PFSK-1 (cell line): ENCODE measurements at regions not wholly inside any gene's neighbourhood (a gene's known extent, or its start where the extent isn't known, plus 50 kb on each side); places are given as distances from the start of the nearest gene placed in this dataset.

Source experiments
- FOXP2 ChIP-seq: optimal IDR thresholded peaks from 2 replicates; pipeline ENCODE3; 2011; ENCODE audit warnings: borderline replicate concordance, control low read depth, inconsistent platforms; ENCODE audit not compliant: insufficient read depth; ENCODE audit errors: extremely low read length, extremely low read depth
- POLR2AphosphoS5 ChIP-seq: IDR thresholded peaks from 2 replicates; pipeline ENCODE4 v1.6.1; 2012; ENCODE audit warnings: low read depth, mild to moderate bottlenecking, control low read depth, low read length, moderate library complexity
- REST ChIP-seq, 2 experiments: IDR thresholded peaks; 2 replicates each; pipeline versions ENCODE4 v1.6.1 to v1.8.0; 2011 to 2012; ENCODE audit warnings: low read depth in 2 of 2, low read length in 2 of 2, control low read depth in 1 of 2, inconsistent platforms in 1 of 2, mild to moderate bottlenecking in 1 of 2, moderate library complexity in 1 of 2; ENCODE audit not compliant: insufficient read depth in 1 of 2
- SIN3A ChIP-seq: IDR thresholded peaks from 2 replicates; pipeline ENCODE4 v1.6.1; 2012; ENCODE audit warnings: mild to moderate bottlenecking, low read length, moderate library complexity, borderline replicate concordance; ENCODE audit not compliant: insufficient read depth
- TAF1 ChIP-seq: IDR thresholded peaks from 2 replicates; pipeline ENCODE4 v1.6.1; 2012; ENCODE audit warnings: low read length, control low read depth, borderline replicate concordance; ENCODE audit not compliant: insufficient read depth

DNA sequence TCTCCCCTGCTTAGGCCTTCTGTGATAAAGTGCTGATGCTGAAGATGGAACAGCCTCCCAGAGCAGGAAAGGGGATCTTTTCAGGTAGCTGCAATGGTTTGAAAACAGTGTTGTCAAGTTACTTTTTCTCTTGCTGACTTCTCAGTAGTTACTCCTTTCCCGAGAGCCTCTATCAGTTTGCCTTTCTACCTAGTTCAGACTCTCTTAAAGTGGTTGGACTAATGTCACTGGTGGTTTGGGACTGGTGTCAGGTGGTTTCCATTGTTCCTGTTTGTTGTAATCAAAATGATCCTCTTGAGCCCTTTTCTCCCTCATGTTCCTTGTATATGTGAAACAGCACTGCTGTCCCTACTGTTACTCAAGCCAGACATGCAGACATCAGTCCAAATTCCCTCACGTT lies 91.4 kb downstream of the FAM217A start:
- TF ChIP-seq TAF1 (no peak), REST (IDR thresholded peaks at IDR 0.05; ENCODE audit: insufficient read depth in 1 of 2, low read depth in 2 of 2, low read length in 2 of 2) (no peak), FOXP2 (no peak), SIN3A (no peak), POLR2AphosphoS5 (no peak)

DNA sequence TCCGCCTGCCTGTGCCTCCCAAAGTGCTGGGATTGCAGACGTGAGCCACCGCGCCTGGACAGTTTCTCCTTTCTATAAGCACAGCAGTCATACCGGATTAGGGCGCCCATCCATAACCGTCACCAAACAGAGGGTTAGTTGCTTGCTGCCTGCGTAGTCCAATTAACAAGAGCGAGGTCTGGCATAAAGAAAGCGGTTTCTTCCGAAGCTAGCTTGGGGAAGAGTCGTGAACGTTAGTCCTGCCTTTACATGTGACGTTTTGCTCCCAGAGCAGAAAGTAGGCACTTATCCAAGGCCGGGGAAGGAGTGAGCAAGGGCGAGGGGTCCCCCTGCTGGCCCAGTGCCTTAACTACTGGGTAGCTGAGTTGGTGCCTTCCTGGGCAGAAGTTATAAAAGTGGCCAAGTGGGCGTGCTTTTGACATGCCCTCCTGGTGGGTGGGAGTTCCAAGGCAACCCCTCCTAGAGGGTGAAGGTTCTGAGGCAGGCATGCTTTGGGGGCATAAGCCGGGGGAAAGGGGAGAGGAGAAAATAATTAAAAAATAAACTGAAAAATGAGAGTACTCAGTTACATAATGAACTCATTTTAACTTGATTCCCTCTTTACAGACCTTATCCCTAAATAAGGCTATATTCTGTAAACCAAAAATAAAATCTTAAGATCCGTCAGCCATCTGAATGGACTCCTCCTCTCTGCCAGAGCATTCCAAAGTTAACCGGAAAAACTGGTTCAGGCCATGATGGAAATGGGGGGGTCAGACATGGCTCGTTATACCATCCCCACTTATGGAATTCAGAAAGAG lies 88.0 kb downstream of the FAM217A start:
- TF ChIP-seq FOXP2 (no peak), POLR2AphosphoS5 (no peak), REST (IDR thresholded peaks at IDR 0.05; ENCODE audit: insufficient read depth in 1 of 2, low read depth in 2 of 2, low read length in 2 of 2) (no peak), TAF1 (no peak), SIN3A (no peak)

GRCh38 chr6:3991941-3992340 lies 87.0 kb downstream of the FAM217A start:
- TF ChIP-seq SIN3A (no peak), TAF1 (no peak), REST (IDR thresholded peaks at IDR 0.05; ENCODE audit: insufficient read depth in 1 of 2, low read depth in 2 of 2, low read length in 2 of 2) (no peak)

- TF ChIP-seq SIN3A, result no peak
- TF ChIP-seq REST (IDR thresholded peaks at IDR 0.05; ENCODE audit: insufficient read depth in 1 of 2, low read depth in 2 of 2, low read length in 2 of 2), result no peak
- no peak for TF ChIP-seq POLR2AphosphoS5
- no peak for TF ChIP-seq TAF1
- TF ChIP-seq FOXP2, result no peak
Observed at GRCh38 chr6:3996349-3996748, 82.6 kb downstream of the FAM217A start.

DNA sequence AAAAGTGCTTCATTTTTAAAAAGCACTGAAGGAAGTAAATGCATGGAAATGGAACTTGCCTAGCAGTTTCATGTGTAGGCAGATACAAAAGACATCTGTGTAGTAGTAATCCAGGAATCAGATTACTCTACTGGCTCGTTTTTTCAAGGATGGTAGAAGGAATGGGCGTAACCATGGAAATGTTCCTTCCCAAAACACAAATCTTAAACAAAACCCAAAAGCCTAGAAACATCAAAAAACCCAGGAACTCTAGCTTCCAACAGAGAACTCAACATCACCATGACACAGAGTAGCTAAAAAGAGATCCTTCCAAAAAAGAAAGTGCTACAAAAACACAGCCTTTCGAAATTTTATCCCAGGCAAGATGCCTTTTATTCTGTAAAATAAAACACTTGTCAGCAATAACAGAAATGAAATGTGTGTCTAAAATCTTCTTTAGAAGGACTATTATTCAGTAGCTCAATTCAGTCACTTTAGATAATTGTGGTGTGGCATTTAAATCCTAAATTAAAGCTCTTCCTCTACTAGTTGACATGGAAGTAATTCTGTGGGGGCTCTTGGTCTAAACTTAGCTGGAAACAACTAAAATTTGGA lies 81.7 kb downstream of the FAM217A start:
- no peak for TF ChIP-seq POLR2AphosphoS5
- no peak for TF ChIP-seq SIN3A
- no peak for TF ChIP-seq TAF1
- no peak for TF ChIP-seq REST (IDR thresholded peaks at IDR 0.05; ENCODE audit: insufficient read depth in 1 of 2, low read depth in 2 of 2, low read length in 2 of 2)
- no peak for TF ChIP-seq FOXP2
